ENCODE measurements at regions not wholly inside any gene's neighbourhood (a gene's known extent, or its start where the extent isn't known, plus 50 kb on each side); places are given as distances from the start of the nearest gene placed in this dataset.

- no peak for DNase-seq (ENCODE audit: low read depth in 3 of 3, low spot score in 1 of 3)
These were observed 55.9 kb downstream of the ZBTB18 start for GRCh38 chr1:244106837-244107493.

DNA sequence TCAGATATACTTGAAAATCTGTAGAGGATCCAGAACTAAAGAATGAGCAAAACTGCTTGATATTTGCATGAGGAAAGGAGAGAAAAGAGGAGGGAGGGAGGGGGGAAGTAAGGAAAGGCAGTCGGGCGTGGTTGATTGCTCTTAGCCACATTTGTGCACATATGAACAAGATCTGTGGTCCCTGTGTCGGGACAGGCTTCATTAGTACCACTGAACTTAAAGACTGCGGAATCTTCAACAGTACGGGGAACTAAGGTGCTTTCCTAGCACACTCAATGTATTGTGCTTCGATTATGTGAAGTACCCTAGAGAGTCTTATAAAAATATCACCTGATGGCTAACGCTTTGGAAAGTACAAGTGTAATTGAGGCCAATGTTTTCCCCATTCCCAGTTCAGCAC is 59.9 kb downstream of the ZBTB18 start:
- DNase-seq (ENCODE audit: low read depth in 3 of 3, low spot score in 1 of 3), result no peak

DNA sequence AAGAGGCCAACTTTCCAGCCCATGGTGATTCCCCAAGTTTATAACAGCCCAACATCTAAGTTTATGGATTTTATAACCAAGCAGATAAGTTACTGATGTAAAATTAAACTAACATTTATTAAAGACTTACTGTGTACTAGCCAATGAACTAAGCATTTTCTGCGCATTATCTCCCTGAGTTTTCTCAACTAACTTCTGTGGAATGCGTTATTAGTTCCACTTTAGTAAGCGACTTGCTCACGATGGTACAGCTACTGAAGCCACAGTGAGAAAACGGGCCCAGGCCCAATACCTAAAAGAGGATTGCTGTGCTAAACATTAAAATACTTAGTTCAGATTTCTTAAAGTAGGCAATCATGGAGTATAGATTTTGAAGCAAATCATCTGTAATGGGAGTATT is 61.0 kb downstream of the ZBTB18 start:
- no peak for DNase-seq (ENCODE audit: low read depth in 3 of 3, low spot score in 1 of 3)

DNA sequence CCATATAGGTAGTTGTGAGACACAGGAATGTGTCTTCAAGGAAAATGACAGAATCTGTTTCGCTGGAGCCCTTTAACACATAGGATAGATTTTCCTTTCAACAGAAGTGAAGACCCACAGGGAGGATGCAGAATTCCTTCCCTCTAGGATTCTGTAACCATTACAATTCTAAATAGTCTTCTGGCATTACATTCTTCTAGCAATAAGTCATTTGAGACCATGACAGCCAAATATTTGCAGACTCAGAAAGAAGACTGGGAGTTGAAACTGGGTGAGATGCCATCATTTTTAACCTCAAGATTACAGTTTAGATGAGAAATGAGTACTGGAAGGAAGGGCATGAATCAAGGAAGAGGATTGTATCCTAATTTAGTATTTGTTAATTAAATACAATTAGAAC is 61.6 kb downstream of the ZBTB18 start:
- DNase-seq (ENCODE audit: low read depth in 3 of 3, low spot score in 1 of 3), result no peak

DNA sequence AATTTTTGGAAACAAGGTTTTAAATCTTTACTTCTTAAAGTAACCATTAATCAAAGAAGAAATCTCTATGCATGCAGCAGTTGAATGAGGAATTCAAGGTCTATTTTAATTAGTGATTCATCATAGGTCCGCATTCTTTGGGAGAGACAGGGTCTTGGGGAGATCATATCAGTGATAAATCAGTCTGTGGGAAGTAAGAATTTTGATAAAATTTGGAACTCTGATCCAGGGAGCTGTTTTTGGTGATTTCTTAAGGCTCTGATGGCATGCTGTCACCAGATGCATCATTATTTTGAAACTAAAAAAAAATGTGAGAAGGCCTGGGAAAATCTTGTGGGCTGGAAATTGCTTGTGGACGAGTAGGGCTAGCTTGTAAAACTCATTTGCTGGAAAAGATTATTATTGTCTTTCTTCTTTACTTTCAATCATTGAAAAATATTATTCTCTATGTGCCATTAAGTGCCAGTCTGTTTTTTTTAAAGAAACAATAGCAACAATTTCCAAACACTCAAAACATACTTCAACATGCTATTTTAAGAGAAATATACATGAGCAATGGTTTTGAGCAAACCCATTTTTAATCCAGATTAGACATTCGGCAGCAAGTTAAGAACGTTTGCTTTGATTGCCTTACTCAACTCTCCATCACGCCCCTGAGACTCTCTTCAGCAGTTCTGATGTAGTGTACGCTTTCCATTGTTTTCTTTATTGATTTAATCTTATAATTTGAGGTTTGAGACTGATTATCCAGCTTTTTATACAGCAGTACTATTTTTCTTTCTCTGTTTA is 62.6 kb downstream of the ZBTB18 start:
- no peak for DNase-seq (ENCODE audit: low read depth in 3 of 3, low spot score in 1 of 3)

GRCh38 chr1:244114892-244115291 is 63.8 kb downstream of the ZBTB18 start:
- DNase-seq (ENCODE audit: low read depth in 3 of 3, low spot score in 1 of 3), result no peak

GRCh38 chr1:244116946-244117345 is 65.9 kb downstream of the ZBTB18 start:
- DNase-seq (ENCODE audit: low read depth in 3 of 3, low spot score in 1 of 3), result no peak

GRCh38 chr1:244118109-244118761 is 67.2 kb downstream of the ZBTB18 start:
- no peak for DNase-seq (ENCODE audit: low read depth in 3 of 3, low spot score in 1 of 3)

DNA sequence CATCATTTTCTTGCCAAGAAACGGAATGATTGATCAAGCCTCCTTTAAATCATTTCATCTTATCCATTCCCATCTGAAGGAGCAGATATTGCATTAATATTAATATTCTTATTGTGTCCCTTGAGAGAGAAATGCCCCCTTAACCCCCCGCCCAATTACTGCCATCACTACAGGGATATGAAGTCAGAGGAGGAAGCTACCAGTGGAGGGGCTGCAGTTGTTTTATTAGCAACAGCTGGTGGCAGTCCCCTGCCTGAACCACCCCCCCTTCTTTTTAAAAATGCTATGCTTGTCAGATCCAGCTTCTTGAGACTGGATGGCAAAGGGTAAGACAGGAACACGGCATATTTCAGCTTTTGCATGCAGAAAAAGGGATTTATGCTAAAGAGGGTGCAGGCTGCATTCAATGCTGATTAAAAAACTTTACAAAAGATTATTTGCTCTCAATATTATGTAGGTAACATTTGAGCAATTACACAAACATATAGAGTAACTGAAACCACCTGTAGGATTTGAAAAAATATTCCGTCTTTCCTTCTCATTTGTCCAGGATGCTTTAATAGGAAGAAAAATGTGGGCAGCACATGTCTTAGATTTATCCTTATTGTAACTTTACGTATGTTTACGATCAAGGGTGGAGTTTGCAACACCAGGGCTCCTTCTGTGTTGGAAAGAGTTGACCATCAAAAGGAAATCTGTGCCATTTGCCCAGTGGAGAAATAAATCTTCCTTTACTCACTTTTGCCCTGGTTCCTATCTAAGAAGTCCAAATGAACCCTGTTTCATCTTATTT is 77.7 kb downstream of the ZBTB18 start:
- no peak for DNase-seq (ENCODE audit: low read depth in 3 of 3, low spot score in 1 of 3)

GRCh38 chr1:244137276-244137675 is 86.2 kb downstream of the ZBTB18 start:
- no peak for DNase-seq (ENCODE audit: low read depth in 3 of 3, low spot score in 1 of 3)

GRCh38 chr1:244137725-244138124 is 86.6 kb downstream of the ZBTB18 start:
- DNase-seq (ENCODE audit: low read depth in 3 of 3, low spot score in 1 of 3), result no peak

DNA sequence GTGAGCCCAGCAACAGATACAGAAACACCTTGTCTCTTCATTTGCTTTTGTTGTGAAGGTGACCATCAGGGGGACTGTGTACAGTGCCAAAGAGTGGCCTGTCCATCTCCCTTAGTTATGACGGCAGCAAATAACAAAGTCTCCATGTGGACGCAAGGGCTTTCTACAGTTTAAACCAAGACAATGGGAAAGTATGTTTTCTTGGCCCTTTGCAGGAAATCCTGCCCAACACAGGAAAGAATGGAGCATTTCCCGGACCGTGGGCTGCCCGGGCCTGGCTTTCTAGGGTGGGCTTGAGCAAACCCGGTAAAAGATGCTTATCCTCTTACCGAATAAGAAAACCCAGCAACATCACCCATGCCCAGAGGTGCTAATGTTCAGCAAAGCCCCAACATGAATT is 87.3 kb downstream of the ZBTB18 start:
- DNase-seq (ENCODE audit: low read depth in 3 of 3, low spot score in 1 of 3), result no peak

DNA sequence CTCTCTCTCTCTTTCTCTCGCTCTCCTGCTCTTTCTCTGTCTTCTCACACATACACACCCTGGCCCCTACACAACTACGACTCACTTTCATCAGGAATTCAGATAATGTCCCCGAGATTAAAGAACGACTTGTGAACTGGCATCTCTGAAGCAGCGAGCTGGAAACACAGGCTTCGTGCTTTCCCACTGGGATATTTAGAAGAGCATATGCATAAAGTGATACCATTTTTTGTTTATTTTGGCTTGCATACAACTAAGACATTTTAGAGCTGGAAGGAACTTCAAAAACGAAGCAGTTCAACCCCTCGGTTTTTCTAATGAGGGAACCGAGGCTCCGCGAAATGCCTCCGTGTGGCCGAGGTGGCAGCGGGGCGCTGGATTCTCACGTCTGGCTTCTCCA is 88.6 kb downstream of the ZBTB18 start:
- no peak for DNase-seq (ENCODE audit: low read depth in 3 of 3, low spot score in 1 of 3)

- no peak for DNase-seq (ENCODE audit: low read depth in 3 of 3, low spot score in 1 of 3)
These were observed 89.3 kb downstream of the ZBTB18 start for GRCh38 chr1:244140420-244140819.

DNA sequence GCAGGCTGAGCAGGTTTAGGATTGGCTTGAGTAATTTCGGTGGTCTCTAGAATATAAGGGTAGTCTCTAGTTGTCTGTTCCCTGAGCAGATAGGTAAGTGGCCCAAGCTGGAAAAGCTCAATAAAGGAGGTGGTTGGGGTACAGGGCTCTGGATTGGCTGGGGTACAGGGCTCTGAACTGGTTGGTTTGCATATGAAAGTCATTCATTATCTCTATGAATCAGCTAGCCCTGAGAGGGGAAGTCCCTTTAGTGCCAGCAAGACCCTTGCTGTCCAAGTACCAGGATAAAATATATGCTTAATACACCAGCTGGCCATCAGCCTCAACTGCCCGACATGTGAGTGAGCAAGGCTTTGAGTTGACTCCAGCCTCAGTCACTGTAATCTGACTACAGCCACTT is 93.0 kb downstream of the ZBTB18 start:
- DNase-seq (ENCODE audit: low read depth in 3 of 3, low spot score in 1 of 3), result no peak

- DNase-seq (ENCODE audit: low read depth in 3 of 3, low spot score in 1 of 3), result no peak
These were observed 99.0 kb downstream of the ZBTB18 start for GRCh38 chr1:244150071-244150470.

DNA sequence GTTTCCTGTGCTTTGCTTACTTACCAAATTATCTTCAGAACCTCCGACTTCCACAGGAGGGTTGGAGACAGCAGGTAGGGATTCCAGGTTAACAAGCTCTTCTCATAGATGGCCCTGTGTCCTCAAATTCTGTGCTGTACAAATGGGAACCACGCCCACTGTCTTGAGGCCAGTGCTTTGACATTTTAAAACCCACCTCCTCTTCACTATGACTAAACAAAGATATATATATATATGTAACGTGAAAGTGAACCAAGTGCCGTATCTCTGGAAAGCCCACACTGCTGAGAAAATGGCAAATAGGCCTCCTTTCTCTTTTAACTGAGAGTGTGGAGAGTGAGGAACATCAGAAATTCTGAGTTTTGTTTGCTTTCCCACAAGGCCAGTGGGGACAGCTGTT is 99.6 kb downstream of the ZBTB18 start:
- DNase-seq (ENCODE audit: low read depth in 3 of 3, low spot score in 1 of 3), result no peak

GRCh38 chr1:244151537-244151936 is 100.5 kb downstream of the ZBTB18 start:
- DNase-seq (ENCODE audit: low read depth in 3 of 3, low spot score in 1 of 3), result no peak

GRCh38 chr1:244154508-244154871 is 103.4 kb downstream of the ZBTB18 start:
- no peak for DNase-seq (ENCODE audit: low read depth in 3 of 3, low spot score in 1 of 3)

DNA sequence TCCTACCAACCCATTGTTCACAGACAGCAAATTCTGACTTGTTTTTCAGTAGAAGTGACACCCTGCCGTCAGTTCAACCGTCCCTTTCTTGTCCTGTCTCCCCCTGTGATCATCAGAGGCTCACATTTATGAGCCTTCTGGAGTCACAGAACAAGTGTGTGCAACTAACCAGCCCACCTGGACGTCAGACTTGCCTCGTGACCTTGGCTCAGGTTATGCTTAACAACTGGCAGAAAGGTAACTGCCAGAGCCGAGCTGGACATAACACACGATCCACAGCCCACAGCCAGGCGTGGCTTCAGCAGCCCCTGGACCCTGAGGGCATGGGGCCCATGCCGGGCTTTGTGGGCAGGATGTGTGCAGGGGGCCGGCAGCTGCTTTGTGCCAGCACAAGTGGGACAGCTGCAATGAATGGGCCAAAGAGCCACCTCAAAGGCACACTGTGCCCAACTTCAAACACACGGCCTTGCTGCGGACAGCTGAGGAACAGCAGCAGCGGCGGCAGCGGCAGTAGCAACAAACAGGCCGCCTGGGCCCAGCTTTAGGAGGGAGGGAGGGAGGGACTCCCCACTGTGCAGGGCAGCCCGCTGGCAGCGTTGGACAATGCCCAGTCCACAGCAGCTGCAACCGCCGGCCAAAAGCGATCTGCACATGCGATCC is 103.9 kb downstream of the ZBTB18 start:
- DNase-seq (ENCODE audit: low read depth in 3 of 3, low spot score in 1 of 3), result no peak

GRCh38 chr1:244155661-244156060 is 104.6 kb downstream of the ZBTB18 start:
- no peak for DNase-seq (ENCODE audit: low read depth in 3 of 3, low spot score in 1 of 3)

Measured in stimulated activated CD4-positive, alpha-beta T cell treated with anti-CD3 and anti-CD28 coated beads, TNF-alpha, amount 100 ng/mL, for 1 hour (primary cell).